ENCODE measurements at regions not wholly inside any gene's neighbourhood (a gene's known extent, or its start where the extent isn't known, plus 50 kb on each side); places are given as distances from the start of the nearest gene placed in this dataset.

GRCh38 chr2:75367401-75367800 lies 168.1 kb upstream of the TACR1 start:
- no peaks in the 10 kb centered on the region for H3K36me3 ChIP-seq
- no peaks in the 10 kb centered on the region; the same call in 1 of the 2 replicates for H3K27me3 ChIP-seq (replicated peaks)
- H3K4me3 ChIP-seq = no peak overlapping the region
- H3K27ac ChIP-seq = no peak overlapping the region
- no peaks in the 10 kb centered on the region for H3K9me3 ChIP-seq (replicated peaks)
- no peaks in the 10 kb centered on the region for H3K4me1 ChIP-seq (replicated peaks)
- DNase-seq (ENCODE audit: low read depth in 1 of 2, low spot score in 2 of 2) = no peak

GRCh38 chr2:75361486-75361885 lies 162.2 kb upstream of the TACR1 start:
- Histone ChIP-seq H3K27me3 (replicated peaks) (peaks cover 5% of the 10 kb centered on the region), H3K9me3 (replicated peaks) (no peaks in the 10 kb centered on the region), H3K36me3 (no peaks in the 10 kb centered on the region), H3K27ac (no peak overlapping the region), H3K4me3 (no peak overlapping the region), H3K4me1 (replicated peaks) (no peaks in the 10 kb centered on the region)
- no peak for DNase-seq (ENCODE audit: low read depth in 1 of 2, low spot score in 2 of 2)

DNA sequence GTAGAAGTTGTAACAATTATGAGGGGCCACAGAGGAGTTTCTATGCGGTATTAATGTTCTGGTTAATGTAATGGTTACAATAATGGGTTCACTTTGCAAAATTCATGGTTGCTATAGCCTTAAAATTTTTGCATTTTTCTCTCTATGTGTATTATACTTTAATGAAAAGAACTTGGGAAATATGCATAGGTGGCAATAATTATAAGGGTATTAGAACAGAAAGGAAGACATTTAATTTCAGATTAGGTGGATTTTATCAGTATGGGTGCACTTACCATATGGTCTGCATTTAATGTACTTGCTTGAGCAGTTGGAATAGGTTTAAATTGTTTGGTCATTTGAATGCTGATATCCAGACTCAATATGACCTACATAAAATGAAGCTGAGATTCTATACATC lies 161.6 kb upstream of the TACR1 start:
- no peak for DNase-seq (ENCODE audit: low read depth in 1 of 2, low spot score in 2 of 2)
- Histone ChIP-seq H3K27ac (no peak overlapping the region), H3K27me3 (replicated peaks) (peaks cover 5% of the 10 kb centered on the region), H3K36me3 (no peaks in the 10 kb centered on the region), H3K9me3 (replicated peaks) (no peaks in the 10 kb centered on the region), H3K4me3 (no peak overlapping the region), H3K4me1 (replicated peaks) (no peaks in the 10 kb centered on the region)

- Histone ChIP-seq H3K27me3 (replicated peaks) (peaks cover 8% of the 10 kb centered on the region), H3K4me3 (no peak overlapping the region), H3K9me3 (replicated peaks) (no peaks in the 10 kb centered on the region), H3K36me3 (no peaks in the 10 kb centered on the region), H3K27ac (no peak overlapping the region), H3K4me1 (replicated peaks) (no peaks in the 10 kb centered on the region)
- DNase-seq (ENCODE audit: low read depth in 1 of 2, low spot score in 2 of 2) = no peak
Observed at GRCh38 chr2:75356865-75357264, 157.5 kb upstream of the TACR1 start.

DNA sequence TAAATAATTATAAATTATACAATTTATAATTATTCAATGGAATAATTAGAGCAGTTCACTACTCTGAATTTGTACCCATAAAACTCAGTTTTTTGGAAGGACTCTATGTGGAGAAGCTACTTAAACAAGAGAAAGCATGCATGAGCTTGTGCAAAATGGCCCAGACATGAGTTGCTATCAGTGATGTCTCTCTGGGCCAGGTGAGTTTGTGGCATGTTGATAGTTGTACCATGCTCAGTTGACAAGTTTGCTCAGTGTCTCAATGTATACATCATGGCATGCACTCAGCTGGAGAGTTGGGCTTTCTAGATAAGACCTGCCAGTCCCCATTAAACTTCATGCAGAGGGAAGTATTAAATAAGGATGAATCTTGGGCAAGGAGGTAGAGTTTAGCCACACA lies 153.8 kb upstream of the TACR1 start:
- Histone ChIP-seq H3K27ac (no peak overlapping the region), H3K27me3 (replicated peaks) (peaks cover 3% of the 10 kb centered on the region), H3K4me3 (no peak overlapping the region), H3K9me3 (replicated peaks) (no peaks in the 10 kb centered on the region), H3K4me1 (replicated peaks) (no peaks in the 10 kb centered on the region), H3K36me3 (no peaks in the 10 kb centered on the region)
- DNase-seq (ENCODE audit: low read depth in 1 of 2, low spot score in 2 of 2) = no peak

GRCh38 chr2:75348307-75348706 lies 149.0 kb upstream of the TACR1 start:
- no peak for DNase-seq (ENCODE audit: low read depth in 1 of 2, low spot score in 2 of 2)
- no peaks in the 10 kb centered on the region for H3K9me3 ChIP-seq (replicated peaks)
- H3K27ac ChIP-seq = no peak overlapping the region
- H3K27me3 ChIP-seq (replicated peaks) = no peaks in the 10 kb centered on the region
- H3K4me3 ChIP-seq = no peak overlapping the region
- H3K4me1 ChIP-seq (replicated peaks) = no peaks in the 10 kb centered on the region
- H3K36me3 ChIP-seq = no peaks in the 10 kb centered on the region

- Histone ChIP-seq H3K4me1 (replicated peaks) (no peaks in the 10 kb centered on the region), H3K27ac (no peak overlapping the region), H3K36me3 (no peaks in the 10 kb centered on the region), H3K9me3 (replicated peaks) (no peaks in the 10 kb centered on the region), H3K4me3 (no peak overlapping the region), H3K27me3 (replicated peaks) (no peaks in the 10 kb centered on the region; the same call in 1 of the 2 replicates)
- DNase-seq (ENCODE audit: low read depth in 1 of 2, low spot score in 2 of 2) = no peak
Observed at GRCh38 chr2:75344146-75344545, 144.8 kb upstream of the TACR1 start.

GRCh38 chr2:75342504-75343175 lies 143.3 kb upstream of the TACR1 start:
- Histone ChIP-seq H3K27me3 (replicated peaks) (no peaks in the 10 kb centered on the region; the same call in 1 of the 2 replicates), H3K4me3 (no peak overlapping the region), H3K4me1 (replicated peaks) (no peaks in the 10 kb centered on the region), H3K9me3 (replicated peaks) (no peaks in the 10 kb centered on the region), H3K36me3 (no peaks in the 10 kb centered on the region), H3K27ac (no peak overlapping the region)
- DNase-seq (ENCODE audit: low read depth in 1 of 2, low spot score in 2 of 2) = no peak

- Histone ChIP-seq H3K27ac (no peak overlapping the region), H3K36me3 (no peaks in the 10 kb centered on the region), H3K9me3 (replicated peaks) (no peaks in the 10 kb centered on the region), H3K4me3 (no peak overlapping the region), H3K4me1 (replicated peaks) (no peaks in the 10 kb centered on the region), H3K27me3 (replicated peaks) (no peaks in the 10 kb centered on the region; the same call in 1 of the 2 replicates)
- DNase-seq (ENCODE audit: low read depth in 1 of 2, low spot score in 2 of 2) = no peak
Observed at GRCh38 chr2:75340560-75340959, 141.2 kb upstream of the TACR1 start.

- Histone ChIP-seq H3K4me1 (replicated peaks) (no peaks in the 10 kb centered on the region), H3K36me3 (no peaks in the 10 kb centered on the region), H3K4me3 (no peak overlapping the region), H3K27ac (no peak overlapping the region), H3K9me3 (replicated peaks) (no peaks in the 10 kb centered on the region), H3K27me3 (replicated peaks) (no peaks in the 10 kb centered on the region; the same call in 1 of the 2 replicates)
- DNase-seq (ENCODE audit: low read depth in 1 of 2, low spot score in 2 of 2) = no peak
Observed at GRCh38 chr2:75338461-75338860, 139.1 kb upstream of the TACR1 start.

GRCh38 chr2:75337619-75338018 lies 138.3 kb upstream of the TACR1 start:
- H3K27me3 ChIP-seq (replicated peaks) = no peaks in the 10 kb centered on the region; the same call in 1 of the 2 replicates
- H3K9me3 ChIP-seq (replicated peaks) = no peaks in the 10 kb centered on the region
- DNase-seq (ENCODE audit: low read depth in 1 of 2, low spot score in 2 of 2) = no peak
- H3K4me1 ChIP-seq (replicated peaks) = no peaks in the 10 kb centered on the region
- H3K36me3 ChIP-seq = no peaks in the 10 kb centered on the region
- H3K4me3 ChIP-seq = no peak overlapping the region
- no peak overlapping the region for H3K27ac ChIP-seq

GRCh38 chr2:75337016-75337415 lies 137.7 kb upstream of the TACR1 start:
- Histone ChIP-seq H3K4me3 (no peak overlapping the region), H3K4me1 (replicated peaks) (no peaks in the 10 kb centered on the region), H3K36me3 (no peaks in the 10 kb centered on the region), H3K27me3 (replicated peaks) (no peaks in the 10 kb centered on the region), H3K27ac (no peak overlapping the region), H3K9me3 (replicated peaks) (no peaks in the 10 kb centered on the region)
- no peak for DNase-seq (ENCODE audit: low read depth in 1 of 2, low spot score in 2 of 2)

DNA sequence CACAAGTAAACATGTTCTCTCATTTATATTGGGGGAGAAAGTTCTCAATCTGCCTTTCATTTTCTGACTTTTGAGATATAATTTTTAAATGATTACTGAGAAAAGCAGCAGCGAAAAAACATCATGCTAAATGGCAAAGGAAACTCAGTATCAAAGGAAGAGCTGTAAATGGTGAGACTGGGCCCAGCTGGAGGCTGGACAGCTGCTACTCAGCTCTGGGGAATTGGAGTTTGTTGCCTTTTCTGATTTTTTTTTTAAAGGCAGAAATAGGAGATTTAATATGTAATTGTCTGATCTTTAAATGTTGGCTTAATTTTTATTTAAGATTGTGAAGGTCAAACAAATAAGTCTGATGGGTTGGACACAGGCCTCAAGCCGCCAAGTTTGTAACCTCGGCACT lies 137.1 kb upstream of the TACR1 start:
- H3K9me3 ChIP-seq (replicated peaks) = no peaks in the 10 kb centered on the region
- H3K27ac ChIP-seq = no peak overlapping the region
- no peaks in the 10 kb centered on the region for H3K4me1 ChIP-seq (replicated peaks)
- H3K36me3 ChIP-seq = no peaks in the 10 kb centered on the region
- H3K27me3 ChIP-seq (replicated peaks) = no peaks in the 10 kb centered on the region
- H3K4me3 ChIP-seq = no peak overlapping the region
- no peak for DNase-seq (ENCODE audit: low read depth in 1 of 2, low spot score in 2 of 2)

DNA sequence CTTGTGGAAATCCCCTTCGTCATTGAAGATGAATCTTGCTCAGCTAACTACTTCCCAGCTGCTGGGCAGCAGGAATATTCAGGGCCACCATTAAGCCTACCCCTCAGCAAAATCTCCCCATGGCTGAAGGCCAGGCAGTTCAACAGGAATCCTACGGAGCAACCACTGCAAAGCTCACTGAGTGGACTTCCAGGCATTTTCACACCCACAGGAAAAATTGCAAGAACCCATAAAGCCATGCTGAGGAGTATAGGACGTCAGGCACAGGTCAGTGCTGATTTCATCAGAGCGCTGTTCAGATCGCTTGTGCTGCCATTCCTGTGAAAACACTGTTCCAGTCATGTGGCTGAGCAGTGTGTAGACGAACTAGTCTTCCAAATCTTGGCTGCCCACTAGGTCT lies 134.8 kb upstream of the TACR1 start:
- DNase-seq (ENCODE audit: low read depth in 1 of 2, low spot score in 2 of 2) = no peak
- Histone ChIP-seq H3K36me3 (no peaks in the 10 kb centered on the region), H3K9me3 (replicated peaks) (no peaks in the 10 kb centered on the region), H3K4me3 (no peak overlapping the region), H3K4me1 (replicated peaks) (no peaks in the 10 kb centered on the region), H3K27me3 (replicated peaks) (no peaks in the 10 kb centered on the region), H3K27ac (no peak overlapping the region)

- DNase-seq (ENCODE audit: low read depth in 1 of 2, low spot score in 2 of 2) = no peak
- no peaks in the 10 kb centered on the region for H3K27me3 ChIP-seq (replicated peaks)
- H3K4me3 ChIP-seq = no peak overlapping the region
- no peaks in the 10 kb centered on the region for H3K4me1 ChIP-seq (replicated peaks)
- H3K27ac ChIP-seq = no peak overlapping the region
- H3K36me3 ChIP-seq = no peaks in the 10 kb centered on the region
- no peaks in the 10 kb centered on the region for H3K9me3 ChIP-seq (replicated peaks)
Observed at GRCh38 chr2:75333646-75334045, 134.3 kb upstream of the TACR1 start.

All from SJSA1 (cell line).